Ascending aorta (tissue), 2 donors: ENCODE measurements at regions not wholly inside any gene's neighbourhood (a gene's known extent, or its start where the extent isn't known, plus 50 kb on each side); places are given as distances from the start of the nearest gene placed in this dataset.

Experiments
- DNase-seq, 2 donors: peaks; one replicate each; pipeline ENCODE4 v3.0.0-alpha.2; 2019; ENCODE audit warnings: low spot score in 2 of 2
- H3K27ac ChIP-seq, 2 donors: fragments of 200-600 bp; sonication (generic); one replicate each; pipeline ENCODE4 v1.5.1; 2016 to 2017; ENCODE audit warnings: mild to moderate bottlenecking in 1 of 2
- H3K27me3 ChIP-seq: fragments of 200-600 bp; sonication (generic); one replicate; pipeline ENCODE4 v1.5.1; 2017
- H3K36me3 ChIP-seq, 2 donors: fragments of 200-600 bp; sonication (generic); one replicate each; pipeline ENCODE4 v1.5.1; 2016
- H3K4me1 ChIP-seq, 2 donors: fragments of 200-600 bp; sonication (generic); one replicate each; pipeline ENCODE4 v1.5.1; 2016 to 2017; ENCODE audit warnings: mild to moderate bottlenecking in 1 of 2
- H3K4me3 ChIP-seq, 2 donors: fragments of 200-600 bp; sonication (generic); one replicate each; pipeline ENCODE4 v1.5.1; 2016 to 2017; ENCODE audit warnings: mild to moderate bottlenecking in 1 of 2
- H3K9me3 ChIP-seq, 2 donors: fragments of 200-600 bp; sonication (generic); one replicate each; pipeline ENCODE4 v1.5.1; 2016
- CTCF ChIP-seq, 3 experiments: fragments of 200-600 bp in 2 of 3; fragments of 450-650 bp in 1 of 3; sonication (generic) in 2 of 3; IDR thresholded peaks; one replicate each; pipeline ENCODE4 v1.5.1; 2016 to 2019; ENCODE audit warnings: antibody characterized with exemption in 3 of 3, mild to moderate bottlenecking in 1 of 3, moderate library complexity in 1 of 3
- intact Hi-C: fragments of 100-400 bp; cut with DNase I; formaldehyde crosslinking; loops from one replicate; pipeline ENCODE4 v1.15.1; 2023

- DNase-seq, result no peak
- Histone ChIP-seq H3K27ac (no peak overlapping the region), H3K4me1 (no peaks in the 10 kb centered on the region), H3K36me3 (no peaks in the 10 kb centered on the region), H3K27me3 (no peaks in the 10 kb centered on the region), H3K9me3 (no peaks in the 10 kb centered on the region), H3K4me3 (no peak overlapping the region)
- intact Hi-C loops, result no loop called here
- no peak for TF ChIP-seq CTCF (IDR thresholded peaks at IDR 0.05)
These were observed 295.9 kb downstream of the FOXG1 start for GRCh38 chr14:29062466-29062865.

DNA sequence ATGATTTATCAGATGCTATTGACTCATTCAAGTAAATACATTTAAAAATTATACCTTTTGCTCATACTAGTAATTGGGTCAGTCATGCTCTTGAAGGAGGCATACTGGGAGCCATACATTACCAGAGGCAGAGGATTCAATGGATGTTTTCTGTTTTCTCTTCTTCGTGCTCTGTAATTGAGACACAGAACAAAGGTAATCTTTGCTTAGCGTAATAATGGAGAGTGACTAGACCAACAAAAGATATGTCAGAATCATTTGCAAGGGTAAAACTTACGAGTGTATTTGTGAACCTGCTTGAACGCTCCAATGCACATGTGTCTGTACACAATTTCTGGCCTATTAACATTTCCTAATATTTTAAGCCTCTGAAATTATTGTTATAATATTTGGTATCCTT lies 296.4 kb downstream of the FOXG1 start:
- H3K27me3 ChIP-seq, result no peaks in the 10 kb centered on the region
- no peak overlapping the region for H3K27ac ChIP-seq
- TF ChIP-seq CTCF (IDR thresholded peaks at IDR 0.05), result no peak
- H3K4me1 ChIP-seq, result no peaks in the 10 kb centered on the region
- no peaks in the 10 kb centered on the region for H3K36me3 ChIP-seq
- intact Hi-C loops, result no loop called here
- DNase-seq, result no peak
- no peaks in the 10 kb centered on the region for H3K9me3 ChIP-seq
- H3K4me3 ChIP-seq, result no peak overlapping the region

GRCh38 chr14:29064305-29064900 lies 297.8 kb downstream of the FOXG1 start:
- TF ChIP-seq CTCF (IDR thresholded peaks at IDR 0.05), result no peak
- Histone ChIP-seq H3K27me3 (no peaks in the 10 kb centered on the region), H3K27ac (no peak overlapping the region), H3K4me1 (no peaks in the 10 kb centered on the region), H3K4me3 (no peak overlapping the region), H3K9me3 (no peaks in the 10 kb centered on the region), H3K36me3 (no peaks in the 10 kb centered on the region)
- intact Hi-C loops, result no loop called here
- no peak for DNase-seq

DNA sequence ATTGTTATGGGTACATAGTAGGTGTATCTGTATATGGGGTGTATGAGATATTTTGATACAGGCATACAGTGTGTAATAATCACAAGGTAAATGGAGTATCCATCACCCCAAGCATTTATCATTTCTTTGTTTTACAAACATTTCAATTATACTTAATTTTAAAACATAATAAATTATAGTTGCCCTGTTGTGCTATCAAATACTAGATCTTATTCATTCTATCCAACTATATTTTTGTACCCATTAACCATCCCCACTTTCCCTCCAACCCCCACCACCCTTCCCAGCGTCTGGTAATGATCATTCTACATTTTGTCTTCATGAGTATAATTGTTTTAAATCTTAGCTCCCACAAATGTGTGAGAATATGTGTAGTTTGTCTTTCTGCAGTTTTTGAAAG lies 302.6 kb downstream of the FOXG1 start:
- H3K36me3 ChIP-seq, result no peaks in the 10 kb centered on the region
- no peak overlapping the region for H3K4me3 ChIP-seq
- H3K27me3 ChIP-seq, result no peaks in the 10 kb centered on the region
- no peaks in the 10 kb centered on the region for H3K4me1 ChIP-seq
- H3K27ac ChIP-seq, result no peak overlapping the region
- no peaks in the 10 kb centered on the region for H3K9me3 ChIP-seq
- DNase-seq, result no peak
- intact Hi-C loops, result no loop called here
- TF ChIP-seq CTCF (IDR thresholded peaks at IDR 0.05), result no peak

DNA sequence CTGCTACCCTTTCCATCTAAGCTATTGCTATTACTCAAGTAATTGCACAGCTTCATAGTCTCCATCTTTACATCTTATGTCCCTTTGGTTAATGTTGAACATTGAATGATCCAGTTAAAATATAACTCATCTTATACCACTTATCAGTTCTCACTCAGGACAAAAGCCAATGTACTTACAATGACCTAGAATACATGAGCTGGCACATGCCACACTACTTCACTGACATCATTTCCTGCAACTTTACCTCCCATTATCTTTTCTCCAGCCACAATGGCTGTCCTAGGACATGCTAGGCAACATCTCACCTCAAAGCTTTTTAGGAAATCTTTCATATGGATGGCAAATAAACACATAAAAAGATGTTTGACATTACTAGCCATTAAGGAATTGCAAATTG lies 309.2 kb downstream of the FOXG1 start:
- no peaks in the 10 kb centered on the region for H3K4me1 ChIP-seq
- DNase-seq, result no peak
- intact Hi-C loops, result no loop called here
- no peak for TF ChIP-seq CTCF (IDR thresholded peaks at IDR 0.05)
- H3K4me3 ChIP-seq, result no peak overlapping the region
- H3K27me3 ChIP-seq, result no peaks in the 10 kb centered on the region
- H3K27ac ChIP-seq, result no peak overlapping the region
- H3K36me3 ChIP-seq, result no peaks in the 10 kb centered on the region
- no peaks in the 10 kb centered on the region for H3K9me3 ChIP-seq

DNA sequence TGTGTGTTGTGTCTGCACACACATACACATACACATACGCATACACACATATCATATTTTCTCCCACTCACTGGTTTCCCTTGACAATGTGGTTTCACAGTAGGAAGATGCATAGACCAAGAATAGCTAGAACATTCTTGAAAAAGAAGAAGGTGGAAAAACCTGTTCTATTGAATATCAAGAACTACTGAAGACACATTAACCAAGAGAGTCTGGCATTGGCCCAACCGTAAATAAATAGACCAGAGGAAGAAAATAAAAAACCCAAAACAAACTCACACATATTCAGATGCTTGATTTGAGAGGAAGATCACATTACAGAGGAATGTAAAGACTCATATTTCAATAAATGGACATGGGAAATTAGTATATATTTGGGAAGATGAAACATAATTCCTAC lies 311.3 kb downstream of the FOXG1 start:
- intact Hi-C loops, result no loop called here
- no peak overlapping the region for H3K4me3 ChIP-seq
- DNase-seq, result no peak
- H3K36me3 ChIP-seq, result no peaks in the 10 kb centered on the region
- no peak for TF ChIP-seq CTCF (IDR thresholded peaks at IDR 0.05)
- no peaks in the 10 kb centered on the region for H3K4me1 ChIP-seq
- H3K27me3 ChIP-seq, result no peaks in the 10 kb centered on the region
- H3K9me3 ChIP-seq, result no peaks in the 10 kb centered on the region
- H3K27ac ChIP-seq, result no peak overlapping the region
